T-helper 2 cell treated with Interferon-gamma antibody and Interleukin-4, amounts not matched to agents 5 μg/mL and 100 μg/mL, for 36 hours (primary cell): ENCODE measurements at regions not wholly inside any gene's neighbourhood (a gene's known extent, or its start where the extent isn't known, plus 50 kb on each side); places are given as distances from the start of the nearest gene placed in this dataset.
A peak's percentile ranks its signal among the peaks of the same experiment; 100 is the strongest.
"Not testable (repeated sequence)": the region's sequence is repeated elsewhere in the genome, so short reads cannot be mapped to it uniquely, and the experiment has no call there.

Experiments used
- DNase-seq: peaks from one replicate; pipeline ENCODE4 v3.0.0; 2021; ENCODE audit warnings: low spot score
- H3K27ac Mint-ChIP-seq: one replicate; pipeline ENCODE4 v1.8.0; 2021; ENCODE audit warnings: mild to moderate bottlenecking, mixed read lengths
- H3K27me3 Mint-ChIP-seq: one replicate; pipeline ENCODE4 v1.8.0; 2021; ENCODE audit warnings: low read depth, mixed read lengths
- H3K36me3 Mint-ChIP-seq: one replicate; pipeline ENCODE4 v1.8.0; 2021; ENCODE audit warnings: low read depth, mixed read lengths
- H3K4me1 Mint-ChIP-seq: one replicate; pipeline ENCODE4 v1.8.0; 2021; ENCODE audit warnings: low read depth, mixed read lengths
- H3K4me3 Mint-ChIP-seq: one replicate; pipeline ENCODE4 v1.8.0; 2022; ENCODE audit warnings: mild to moderate bottlenecking, moderate library complexity, mixed read lengths
- H3K9me3 Mint-ChIP-seq: one replicate; pipeline ENCODE4 v1.8.0; 2021; ENCODE audit warnings: mixed read lengths

DNA sequence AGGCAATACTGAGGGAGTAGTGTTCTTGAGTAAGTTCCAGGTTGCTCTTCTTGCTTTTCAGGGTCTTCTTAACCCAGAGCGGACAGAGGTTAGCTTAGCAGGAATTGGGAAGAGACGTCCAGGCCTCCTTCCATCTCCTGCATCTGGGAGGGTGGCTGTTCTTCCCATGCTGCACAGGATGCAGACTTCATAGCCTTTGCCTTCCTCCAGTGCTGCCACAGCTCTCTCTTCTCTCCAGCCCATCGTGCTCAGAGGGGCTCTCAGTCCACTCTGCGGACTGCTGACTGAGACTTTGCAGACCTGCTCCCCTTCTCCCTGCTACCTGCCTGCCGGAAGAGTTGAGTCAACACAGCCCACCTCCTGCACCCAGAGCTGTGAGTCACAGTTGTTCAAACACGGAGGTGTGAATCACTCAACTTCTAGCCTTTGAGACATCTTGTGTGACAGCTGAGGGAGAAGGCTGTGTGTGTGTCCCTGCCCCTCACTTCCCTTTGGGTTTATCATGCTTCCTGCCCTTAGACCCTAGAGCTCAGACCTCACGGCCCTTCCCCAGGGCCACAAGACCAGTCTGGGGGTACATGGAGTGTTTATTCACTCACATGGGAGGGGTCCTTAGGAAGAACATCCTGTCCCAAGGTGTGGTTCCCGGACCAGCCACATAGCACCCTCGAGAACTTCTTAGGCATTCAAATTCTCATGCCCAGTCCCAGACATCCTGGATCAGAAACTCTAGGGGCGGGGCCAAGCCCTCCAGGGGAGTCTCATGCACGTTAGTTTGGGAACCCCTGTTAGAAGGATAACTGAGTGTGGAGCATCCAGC, 158.3 kb upstream of the CACNA1E start:
- DNase-seq, result peak; percentile 34
- Mint-ChIP-seq H3K27ac (no peak overlapping the region), H3K9me3 (no peaks in the 10 kb centered on the region), H3K36me3 (no peaks in the 10 kb centered on the region), H3K27me3 (peaks cover 9% of the 10 kb centered on the region), H3K4me1 (peaks cover 4% of the 10 kb centered on the region), H3K4me3 (no peak overlapping the region)

DNA sequence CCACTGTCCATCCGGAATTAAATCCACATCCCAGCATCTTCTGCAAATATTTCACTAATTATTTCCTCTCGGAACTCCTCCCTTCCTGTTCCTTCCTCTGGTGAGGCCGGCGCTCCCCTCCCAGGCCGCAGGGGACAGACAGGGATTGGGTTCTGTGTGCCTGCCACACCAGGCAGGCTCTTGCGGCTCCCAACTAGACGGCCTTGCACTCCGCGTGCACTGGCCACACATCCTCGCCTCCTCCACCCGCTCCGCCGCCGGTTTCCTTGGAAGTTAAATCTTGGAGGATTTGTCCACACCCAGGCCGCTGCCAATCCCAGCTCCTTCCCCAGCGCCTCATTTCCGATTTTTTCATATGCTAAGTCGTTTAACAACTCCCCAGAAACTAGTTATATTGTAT, 157.6 kb upstream of the CACNA1E start:
- not testable (repeated sequence) for H3K4me1 Mint-ChIP-seq

GRCh38 chr1:181326348-181326747, 157.0 kb upstream of the CACNA1E start:
- Mint-ChIP-seq H3K27ac (no peak overlapping the region), H3K36me3 (no peaks in the 10 kb centered on the region), H3K9me3 (no peaks in the 10 kb centered on the region), H3K27me3 (peaks cover 4% of the 10 kb centered on the region), H3K4me1 (peaks cover 4% of the 10 kb centered on the region), H3K4me3 (no peak overlapping the region)
- no peak for DNase-seq

More for the DNA sequence above, 157.6 kb upstream of the CACNA1E start:
- H3K9me3 Mint-ChIP-seq, DNase-seq, H3K27ac Mint-ChIP-seq, H3K4me3 Mint-ChIP-seq, H3K36me3 Mint-ChIP-seq, H3K27me3 Mint-ChIP-seq: not testable (repeated sequence)

DNA sequence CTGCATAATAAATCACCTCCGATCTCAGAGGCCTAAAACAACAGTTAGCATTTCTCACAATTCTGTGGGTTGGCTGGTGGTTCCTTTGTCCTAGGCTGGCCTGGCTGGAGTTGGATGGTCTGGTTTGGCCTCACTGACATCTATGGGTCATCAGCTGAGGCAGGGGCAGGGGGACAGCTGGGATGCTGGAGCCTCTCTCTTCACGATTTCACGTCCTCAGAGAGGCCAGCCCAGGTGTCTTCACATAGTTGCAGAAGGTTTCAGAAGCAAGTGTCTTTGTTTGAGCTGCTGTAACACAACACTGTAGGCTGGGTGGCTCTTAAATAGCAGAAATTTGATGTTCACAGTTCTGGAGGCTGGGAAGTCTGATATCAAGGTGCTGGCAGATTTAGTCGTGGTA, 155.5 kb upstream of the CACNA1E start:
- Mint-ChIP-seq H3K4me3 (no peak overlapping the region), H3K27ac (no peak overlapping the region), H3K4me1 (peaks cover 4% of the 10 kb centered on the region), H3K36me3 (no peaks in the 10 kb centered on the region), H3K27me3 (peaks cover 4% of the 10 kb centered on the region), H3K9me3 (no peaks in the 10 kb centered on the region)
- DNase-seq, result no peak

GRCh38 chr1:181334724-181335123, 148.6 kb upstream of the CACNA1E start:
- H3K27ac Mint-ChIP-seq, result no peak overlapping the region
- H3K27me3 Mint-ChIP-seq, result no peaks in the 10 kb centered on the region
- no peak overlapping the region for H3K4me3 Mint-ChIP-seq
- no peaks in the 10 kb centered on the region for H3K9me3 Mint-ChIP-seq
- no peaks in the 10 kb centered on the region for H3K36me3 Mint-ChIP-seq
- H3K4me1 Mint-ChIP-seq, result no peaks in the 10 kb centered on the region
- DNase-seq, result no peak

- H3K4me3 Mint-ChIP-seq, result no peak overlapping the region
- DNase-seq, result no peak
- H3K27me3 Mint-ChIP-seq, result no peaks in the 10 kb centered on the region
- H3K4me1 Mint-ChIP-seq, result no peaks in the 10 kb centered on the region
- H3K9me3 Mint-ChIP-seq, result no peaks in the 10 kb centered on the region
- no peaks in the 10 kb centered on the region for H3K36me3 Mint-ChIP-seq
- H3K27ac Mint-ChIP-seq, result no peak overlapping the region
Measured at GRCh38 chr1:181335631-181336030, 147.7 kb upstream of the CACNA1E start.

- Mint-ChIP-seq H3K9me3 (no peaks in the 10 kb centered on the region), H3K4me1 (no peaks in the 10 kb centered on the region), H3K4me3 (no peak overlapping the region), H3K27me3 (peaks cover 3% of the 10 kb centered on the region), H3K27ac (no peak overlapping the region), H3K36me3 (no peaks in the 10 kb centered on the region)
- DNase-seq, result no peak
Measured at GRCh38 chr1:181341026-181341632, 142.2 kb upstream of the CACNA1E start.

DNA sequence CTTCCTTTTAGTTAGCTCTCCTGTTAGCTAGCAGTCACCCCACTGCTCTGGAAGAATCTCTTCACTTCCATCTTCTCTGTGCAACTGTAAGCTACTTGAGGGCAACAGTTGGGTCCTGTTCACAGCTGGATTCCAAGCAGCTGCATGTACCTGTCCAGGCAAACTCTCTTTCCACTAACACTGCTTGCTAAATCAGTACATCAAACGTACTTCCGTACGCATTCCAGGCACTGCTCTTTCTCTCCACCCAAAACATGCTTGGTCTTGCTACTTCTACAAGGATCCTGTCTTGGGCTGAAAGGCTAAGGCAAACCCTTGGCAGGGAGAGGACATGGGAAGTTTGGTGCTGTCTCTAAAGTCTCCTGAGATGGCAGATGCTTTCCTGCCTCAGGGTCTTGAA, 139.2 kb upstream of the CACNA1E start:
- no peaks in the 10 kb centered on the region for H3K4me1 Mint-ChIP-seq

DNA sequence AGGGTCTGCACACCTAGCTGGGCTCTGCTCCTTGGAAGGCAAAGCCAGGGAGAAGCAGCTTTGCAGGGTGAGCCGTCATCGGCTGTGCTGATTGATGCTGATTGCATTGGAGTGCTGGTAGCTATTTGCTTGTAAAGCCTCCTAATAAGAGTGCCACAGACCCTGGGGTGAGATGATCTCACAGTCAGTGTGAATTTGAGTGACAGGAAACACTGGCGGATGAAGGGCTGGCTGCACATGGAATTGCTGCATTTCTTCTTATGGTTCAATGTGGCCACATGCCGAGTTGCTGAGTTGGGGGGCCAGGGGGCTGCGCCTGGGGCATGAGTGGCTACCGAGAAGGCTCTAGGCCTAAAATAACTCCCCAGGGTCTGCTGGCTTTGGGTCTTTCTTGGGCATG, 138.2 kb upstream of the CACNA1E start:
- Mint-ChIP-seq H3K9me3 (no peaks in the 10 kb centered on the region), H3K27me3 (peaks cover 3% of the 10 kb centered on the region), H3K36me3 (no peaks in the 10 kb centered on the region), H3K4me1 (no peaks in the 10 kb centered on the region), H3K4me3 (no peak overlapping the region), H3K27ac (no peak overlapping the region)
- no peak for DNase-seq

More for the DNA sequence above, 139.2 kb upstream of the CACNA1E start:
- Mint-ChIP-seq H3K9me3 (no peaks in the 10 kb centered on the region), H3K4me3 (no peak overlapping the region), H3K36me3 (no peaks in the 10 kb centered on the region), H3K27ac (no peak overlapping the region), H3K27me3 (peaks cover 3% of the 10 kb centered on the region)
- DNase-seq, result no peak

GRCh38 chr1:181347495-181348390, 135.6 kb upstream of the CACNA1E start:
- Mint-ChIP-seq H3K9me3 (no peaks in the 10 kb centered on the region), H3K27me3 (no peaks in the 10 kb centered on the region), H3K4me1 (no peaks in the 10 kb centered on the region), H3K4me3 (no peak overlapping the region), H3K36me3 (no peaks in the 10 kb centered on the region), H3K27ac (no peak overlapping the region)
- no peak for DNase-seq

GRCh38 chr1:181349512-181349911, 133.8 kb upstream of the CACNA1E start:
- Mint-ChIP-seq H3K27ac (no peak overlapping the region), H3K36me3 (no peaks in the 10 kb centered on the region), H3K4me3 (no peak overlapping the region), H3K4me1 (no peaks in the 10 kb centered on the region), H3K9me3 (no peaks in the 10 kb centered on the region), H3K27me3 (no peaks in the 10 kb centered on the region)
- DNase-seq, result no peak

DNA sequence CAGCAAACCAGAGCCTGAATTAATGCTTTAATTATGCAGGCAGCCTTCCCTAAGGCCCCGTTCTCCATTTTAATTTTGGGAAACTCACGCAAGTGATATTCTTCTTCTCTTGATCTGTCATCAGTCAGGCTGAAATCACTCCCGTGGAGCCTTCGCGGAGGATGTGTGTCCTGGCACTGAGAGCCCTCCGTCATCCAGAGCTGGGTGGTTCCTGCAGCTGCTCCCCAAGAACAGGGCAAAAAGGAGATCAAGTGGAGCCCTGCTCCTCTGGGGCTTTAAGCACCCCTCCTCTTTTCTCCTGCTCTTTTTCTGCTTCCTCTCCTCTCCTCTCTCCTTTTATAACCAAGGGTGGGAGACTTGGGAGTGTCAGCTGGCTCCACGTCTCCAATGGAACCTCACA, 133.2 kb upstream of the CACNA1E start:
- DNase-seq, result no peak
- H3K36me3 Mint-ChIP-seq, result no peaks in the 10 kb centered on the region
- H3K4me3 Mint-ChIP-seq, result no peak overlapping the region
- no peak overlapping the region for H3K27ac Mint-ChIP-seq
- no peaks in the 10 kb centered on the region for H3K4me1 Mint-ChIP-seq
- H3K27me3 Mint-ChIP-seq, result no peaks in the 10 kb centered on the region
- no peaks in the 10 kb centered on the region for H3K9me3 Mint-ChIP-seq

DNA sequence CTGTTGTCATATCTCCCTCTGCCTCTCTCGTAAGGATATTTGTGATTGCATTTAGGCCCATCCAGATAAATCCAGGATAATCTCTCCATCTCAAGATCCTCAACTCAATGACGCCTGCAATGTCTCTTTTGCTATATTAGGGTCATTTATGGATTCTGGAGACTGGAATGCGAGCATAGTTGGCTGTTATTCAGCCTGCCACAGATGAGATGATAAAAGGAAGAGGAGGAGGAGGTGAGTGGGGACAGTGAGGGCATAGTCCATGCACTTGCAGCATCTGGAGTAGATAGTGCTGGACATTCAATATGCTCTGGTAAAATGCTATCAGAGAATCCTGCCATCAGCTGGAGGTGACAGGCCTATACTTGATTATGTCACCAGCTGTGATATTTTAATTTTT, 131.6 kb upstream of the CACNA1E start:
- DNase-seq, result no peak
- Mint-ChIP-seq H3K27ac (no peak overlapping the region), H3K27me3 (no peaks in the 10 kb centered on the region), H3K4me1 (no peaks in the 10 kb centered on the region), H3K9me3 (no peaks in the 10 kb centered on the region), H3K36me3 (no peaks in the 10 kb centered on the region), H3K4me3 (no peak overlapping the region)

- H3K4me3 Mint-ChIP-seq, result no peak overlapping the region
- H3K27ac Mint-ChIP-seq, result no peak overlapping the region
- no peaks in the 10 kb centered on the region for H3K9me3 Mint-ChIP-seq
- H3K27me3 Mint-ChIP-seq, result no peaks in the 10 kb centered on the region
- no peaks in the 10 kb centered on the region for H3K4me1 Mint-ChIP-seq
- no peaks in the 10 kb centered on the region for H3K36me3 Mint-ChIP-seq
- DNase-seq, result no peak
Measured at GRCh38 chr1:181352695-181353094, 130.6 kb upstream of the CACNA1E start.
